ENCODE measurements at regions not wholly inside any gene's neighbourhood (a gene's known extent, or its start where the extent isn't known, plus 50 kb on each side); places are given as distances from the start of the nearest gene placed in this dataset.

GRCh38 chr4:27090406-27090805 lies 229.8 kb downstream of the STIM2 start:
- TF ChIP-seq CTCF (IDR thresholded peaks at IDR 0.05): no peak
- TF ChIP-seq POLR2AphosphoS5 (IDR thresholded peaks at IDR 0.05): no peak
- TF ChIP-seq POLR2A (IDR thresholded peaks at IDR 0.05): no peak
- no peak for TF ChIP-seq EP300 (IDR thresholded peaks at IDR 0.05)
